ENCODE measurements at regions not wholly inside any gene's neighbourhood (a gene's known extent, or its start where the extent isn't known, plus 50 kb on each side); places are given as distances from the start of the nearest gene placed in this dataset.

GRCh38 chr15:62953021-62953420 lies 89.5 kb upstream of the TPM1 start:
- TF ChIP-seq FOXM1 (IDR thresholded peaks at IDR 0.05; ENCODE audit: borderline replicate concordance, low read depth): no peak
- TF ChIP-seq MAX (IDR thresholded peaks at IDR 0.05): no peak
- no peak for TF ChIP-seq REST (IDR thresholded peaks at IDR 0.05; ENCODE audit: low read depth)
- no peak for TF ChIP-seq EP300 (IDR thresholded peaks at IDR 0.05; ENCODE audit: borderline replicate concordance)
- TF ChIP-seq NFIC (IDR thresholded peaks at IDR 0.05): no peak
